Hematopoietic multipotent progenitor cell treated with erythropoietin and hydrocortisone succinate and interleukin-3 and kit ligand, for 4 days (in vitro differentiated cells): ENCODE measurements at regions not wholly inside any gene's neighbourhood (a gene's known extent, or its start where the extent isn't known, plus 50 kb on each side); places are given as distances from the start of the nearest gene placed in this dataset.

Source experiments
- DNase-seq: peaks from one replicate; pipeline ENCODE4 v3.0.0-alpha.2; 2015

DNA sequence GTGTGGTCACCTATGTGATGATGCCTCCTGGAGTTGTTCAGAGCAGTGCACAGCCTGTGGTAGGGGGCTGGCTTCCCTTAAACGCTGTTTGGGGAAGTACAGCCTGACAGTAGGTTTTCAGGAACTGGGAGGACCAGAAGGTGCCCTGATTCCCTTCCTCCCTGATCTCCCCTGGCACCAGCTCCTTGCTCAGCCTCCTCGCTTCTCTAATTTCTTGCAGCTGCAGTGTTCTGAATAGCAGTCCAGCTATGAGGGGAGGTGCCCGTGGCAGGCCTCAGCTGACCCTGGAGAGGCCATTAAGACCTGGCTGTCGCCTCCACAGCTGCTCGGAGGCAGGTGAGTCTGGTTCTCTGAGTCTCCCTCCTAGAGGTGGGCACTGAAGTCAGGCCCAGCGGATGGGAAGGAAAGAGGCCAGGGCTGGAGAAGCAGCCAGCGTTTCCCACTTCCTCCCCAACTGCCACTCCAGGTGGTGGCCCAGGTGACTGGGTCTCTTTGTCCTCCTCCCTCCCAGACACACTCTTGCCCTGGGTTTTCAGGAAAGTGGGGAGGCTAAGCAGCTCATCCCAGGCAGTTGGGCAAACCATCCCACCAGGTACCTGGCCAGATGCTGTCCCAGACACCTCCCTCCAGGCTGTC is 52.0 kb upstream of the RPL11 start:
- peak; percentile 17 for DNase-seq

DNA sequence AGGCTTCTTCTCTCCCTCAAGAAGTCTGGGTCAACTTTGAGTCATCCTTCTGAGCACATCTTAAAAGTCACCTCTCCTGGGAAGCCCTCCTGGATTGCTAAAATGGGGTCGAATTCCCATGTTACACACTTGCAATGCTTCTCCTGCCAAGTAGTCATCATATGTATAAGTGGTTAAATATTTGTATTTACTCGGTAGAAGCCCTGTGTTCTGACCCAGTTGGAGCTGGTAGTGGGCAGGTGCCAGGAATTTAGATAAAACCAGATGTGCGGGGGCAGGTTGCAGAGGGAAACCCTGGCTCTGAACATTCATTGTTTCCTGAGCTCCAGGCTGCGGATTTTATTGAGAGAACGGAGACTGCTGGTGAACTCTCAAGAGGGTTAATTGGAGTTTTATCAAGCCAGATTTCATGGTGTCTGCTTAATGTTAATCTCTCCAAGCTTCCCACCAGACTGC is 52.8 kb upstream of the RPL11 start:
- DNase-seq = no peak

DNA sequence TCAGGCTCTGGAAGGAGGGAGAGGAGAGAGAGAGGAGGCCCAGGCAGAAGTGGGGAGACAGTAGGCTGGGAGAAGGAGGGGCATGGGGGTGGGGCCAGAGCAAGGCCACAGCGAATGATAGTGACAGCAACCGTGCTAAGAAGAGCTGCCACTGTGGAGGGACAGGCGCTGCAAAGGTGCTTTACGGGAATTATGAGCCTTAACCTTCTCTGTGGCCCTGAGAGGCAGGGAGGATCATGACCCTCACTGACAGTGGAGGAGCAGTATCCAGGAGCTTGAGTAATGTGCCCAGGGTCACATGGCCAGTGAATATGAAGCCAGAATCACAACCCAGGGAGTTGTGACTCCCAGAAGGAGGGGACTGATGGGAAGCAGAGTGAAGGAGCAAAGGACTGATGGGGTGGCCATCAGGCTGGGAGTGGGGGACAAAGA is 53.4 kb upstream of the RPL11 start:
- no peak for DNase-seq

DNA sequence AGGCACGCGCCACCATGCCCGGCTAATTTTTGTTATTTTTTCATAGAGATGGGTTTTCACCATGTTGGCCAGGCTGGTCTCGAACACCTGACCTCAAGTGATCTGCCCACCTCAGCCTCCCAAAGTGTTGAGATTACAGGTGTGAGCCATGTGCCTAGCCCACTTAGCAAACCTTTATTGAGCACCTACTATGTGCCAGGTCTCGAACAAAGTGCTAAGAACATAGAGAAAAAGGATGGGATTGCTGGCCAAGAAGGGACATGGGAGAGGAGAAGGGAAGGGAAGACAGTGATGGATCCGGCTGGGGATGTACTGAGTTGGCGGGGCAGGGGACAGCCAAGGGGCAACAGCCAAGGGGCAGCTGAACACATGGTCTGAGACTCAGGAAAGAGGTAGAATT is 55.6 kb upstream of the RPL11 start:
- no peak for DNase-seq

DNA sequence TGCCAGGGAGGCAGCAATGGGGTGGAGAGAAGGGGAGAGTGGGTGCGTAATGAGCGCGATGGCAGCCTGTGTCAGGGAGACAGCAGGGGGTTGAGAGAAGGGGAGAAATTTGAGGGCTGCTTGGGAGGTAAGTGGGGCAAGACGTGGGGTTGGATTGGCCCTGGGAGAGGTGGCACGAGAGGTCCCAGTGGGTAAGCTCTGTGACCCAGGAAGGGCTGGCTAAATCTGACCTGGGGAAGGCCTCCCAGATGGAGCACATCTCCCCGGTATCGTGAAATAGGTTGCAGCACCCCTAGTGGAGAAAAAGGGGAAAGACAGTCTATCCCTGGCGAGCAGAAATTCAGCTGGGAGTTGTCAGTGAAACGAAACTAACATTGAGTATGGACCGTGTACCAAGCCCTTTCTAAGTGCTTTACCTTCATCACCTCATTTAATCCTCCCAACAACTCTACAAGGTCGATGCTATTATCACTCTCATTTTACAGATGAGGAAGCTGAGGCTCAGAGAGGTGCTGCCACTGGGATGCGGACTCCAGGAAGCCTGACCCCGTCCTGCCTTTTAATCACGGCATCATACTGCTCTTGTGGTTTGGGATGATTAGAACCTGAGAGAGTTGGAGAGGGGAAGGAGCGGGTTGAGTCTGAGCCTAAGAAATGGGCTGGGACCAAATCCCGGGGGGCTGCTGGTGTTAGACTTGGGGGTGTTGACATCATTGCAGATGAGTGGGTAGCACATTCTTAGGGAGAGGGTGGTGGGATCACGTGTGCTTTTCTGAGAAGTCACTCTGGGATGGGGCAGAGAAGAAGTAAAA is 56.6 kb upstream of the RPL11 start:
- peak; percentile 75 for DNase-seq

DNA sequence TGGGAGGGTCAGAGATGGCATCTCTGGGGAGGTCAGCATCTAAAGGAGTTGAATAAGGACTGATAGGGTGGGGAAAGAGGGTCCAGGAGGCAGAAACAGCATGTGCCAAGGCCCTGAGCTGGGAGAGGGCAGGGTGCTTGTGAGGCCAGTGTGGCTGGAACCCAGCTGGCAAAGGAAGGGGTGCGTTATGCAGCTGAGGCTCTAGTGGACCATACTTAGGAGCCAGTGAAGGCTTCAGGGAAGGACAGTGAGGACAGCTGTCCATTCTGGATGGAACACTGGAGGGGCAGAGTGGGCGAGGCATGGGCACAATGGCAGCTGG is 57.1 kb upstream of the RPL11 start:
- no peak for DNase-seq

DNA sequence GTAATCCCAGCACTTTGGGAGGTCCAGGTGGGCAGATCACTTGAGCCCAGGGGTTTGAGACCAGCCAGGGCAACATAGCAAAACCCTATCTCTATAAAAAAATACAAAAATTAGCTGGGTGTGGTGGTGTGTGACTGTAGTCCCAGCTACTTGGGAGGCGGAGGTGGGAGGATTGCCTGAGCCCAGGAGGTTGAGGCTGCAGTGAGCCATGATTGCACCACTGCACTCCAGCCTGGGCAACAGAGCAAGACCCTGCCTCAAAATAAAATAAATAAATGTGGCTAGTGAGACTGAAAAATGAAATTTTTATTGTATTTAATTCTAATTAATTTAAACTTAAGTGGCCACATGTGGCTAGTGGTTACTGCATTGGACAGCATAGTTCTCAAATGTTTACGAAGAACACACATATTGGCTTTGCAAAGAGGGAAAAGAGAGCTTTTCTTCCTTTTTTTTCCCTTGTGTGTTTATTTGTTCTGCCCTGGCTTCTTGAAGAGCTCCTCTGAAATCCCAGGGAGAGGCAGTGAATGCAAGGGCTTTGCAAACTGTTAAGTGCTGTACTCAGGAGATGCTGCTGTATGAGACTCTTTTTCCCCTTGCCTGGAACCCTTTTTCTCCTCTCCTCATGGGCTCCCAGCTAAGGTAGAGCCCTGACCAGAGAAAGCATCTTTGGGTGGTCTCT is 59.0 kb upstream of the RPL11 start:
- DNase-seq = no peak

DNA sequence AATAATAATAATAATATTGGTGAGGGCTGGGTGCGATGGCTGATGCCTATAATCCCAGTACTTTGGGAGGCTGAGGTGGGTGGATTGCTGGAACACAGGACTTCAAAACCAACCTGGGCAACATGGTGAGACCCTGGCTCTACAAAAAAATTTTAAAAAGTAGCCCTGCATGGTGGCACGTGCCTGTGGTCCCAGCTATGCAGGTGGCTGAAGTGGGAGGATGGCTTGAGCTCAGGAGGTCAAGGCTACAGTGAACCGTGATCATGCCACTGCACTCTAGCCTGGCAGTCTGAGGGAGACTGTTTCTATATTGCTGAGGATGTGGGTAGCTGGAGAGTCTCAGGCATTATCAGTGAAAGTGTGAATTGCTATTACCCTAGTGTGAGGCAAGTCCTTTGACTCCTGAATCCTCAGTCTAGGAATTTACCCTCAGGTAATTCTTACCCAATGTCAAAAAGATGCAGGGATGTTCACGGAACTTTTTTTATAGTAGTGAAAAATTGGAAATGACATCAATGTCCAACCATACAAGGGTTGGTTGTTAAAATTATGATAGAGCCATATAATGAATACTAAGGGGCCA is 61.8 kb upstream of the RPL11 start:
- no peak for DNase-seq

DNA sequence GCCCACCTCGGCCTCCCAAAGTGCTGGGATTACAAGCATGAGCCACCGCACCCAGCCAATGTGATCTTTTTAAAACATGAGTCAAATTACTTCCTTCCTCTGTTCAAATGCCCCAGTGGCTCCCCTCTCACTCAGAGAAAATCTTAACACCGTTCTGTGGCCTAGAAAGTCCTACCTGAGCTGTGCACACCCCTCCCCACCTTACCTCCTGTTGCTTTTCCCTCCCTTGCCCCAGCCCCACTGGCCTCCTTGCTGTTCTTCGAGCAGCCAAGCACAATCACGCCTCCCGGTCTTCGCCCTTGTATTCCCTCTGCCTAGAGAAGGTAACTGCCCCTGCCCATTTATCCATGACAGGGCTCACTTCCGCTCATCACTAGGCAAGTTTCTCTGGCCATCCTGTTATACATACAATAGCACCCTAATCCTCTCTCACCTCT is 62.6 kb upstream of the RPL11 start:
- DNase-seq = no peak

DNA sequence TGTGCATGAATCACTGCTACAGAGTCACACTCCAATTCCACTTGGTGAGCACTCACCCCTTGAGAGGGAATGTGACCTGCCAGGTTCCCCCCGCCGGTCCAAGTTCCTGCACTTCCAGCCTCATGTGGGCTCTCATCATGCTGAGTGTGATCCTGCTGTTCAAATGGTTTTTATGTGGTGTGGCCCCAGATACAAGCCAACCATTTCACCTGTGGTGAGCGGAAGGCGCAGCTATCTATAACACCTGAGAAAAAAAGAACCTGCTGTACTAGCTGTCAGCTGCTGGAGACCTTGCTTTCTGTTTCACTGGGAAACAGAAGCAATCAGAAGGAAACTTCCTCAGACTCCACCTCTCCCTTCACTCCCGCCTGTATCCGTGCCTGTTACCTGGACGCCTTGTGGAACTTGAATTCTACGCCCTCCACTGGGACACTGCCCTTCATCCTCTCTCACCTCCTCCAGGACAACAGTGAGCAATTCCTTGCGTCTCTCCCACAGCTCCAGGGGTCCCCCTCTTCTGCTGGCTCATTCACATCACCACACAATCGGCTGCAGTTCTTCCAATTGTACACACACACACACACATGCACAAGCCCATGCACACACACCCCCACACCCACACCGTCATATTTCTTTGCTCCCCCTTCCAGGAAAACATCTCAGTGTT is 64.4 kb upstream of the RPL11 start:
- no peak for DNase-seq

DNA sequence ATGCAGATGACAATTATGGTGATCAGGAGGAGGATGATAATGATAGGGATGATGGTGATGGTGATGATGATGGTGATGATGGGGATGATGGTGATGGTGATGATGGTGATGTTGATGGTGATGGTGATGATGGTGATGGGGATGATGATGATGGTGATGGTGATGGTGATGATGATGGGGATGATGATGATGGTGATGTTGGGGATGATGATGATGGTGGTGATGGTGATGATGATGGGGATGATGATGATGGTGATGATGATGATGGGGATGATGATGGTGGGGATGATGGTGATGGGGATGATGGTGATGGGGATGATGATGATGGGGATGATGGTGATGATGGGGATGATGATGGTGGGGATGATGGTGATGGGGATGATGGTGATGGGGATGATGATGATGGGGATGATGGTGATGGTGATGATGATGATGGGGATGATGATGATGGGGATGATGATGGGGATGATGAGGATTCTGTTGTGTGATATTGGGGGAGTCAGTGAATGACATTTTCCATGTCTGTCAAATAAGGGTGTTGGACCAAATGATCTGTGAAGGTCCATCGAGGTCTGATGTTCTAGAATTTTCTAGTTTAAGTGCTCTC is 65.6 kb upstream of the RPL11 start:
- DNase-seq = no peak

DNA sequence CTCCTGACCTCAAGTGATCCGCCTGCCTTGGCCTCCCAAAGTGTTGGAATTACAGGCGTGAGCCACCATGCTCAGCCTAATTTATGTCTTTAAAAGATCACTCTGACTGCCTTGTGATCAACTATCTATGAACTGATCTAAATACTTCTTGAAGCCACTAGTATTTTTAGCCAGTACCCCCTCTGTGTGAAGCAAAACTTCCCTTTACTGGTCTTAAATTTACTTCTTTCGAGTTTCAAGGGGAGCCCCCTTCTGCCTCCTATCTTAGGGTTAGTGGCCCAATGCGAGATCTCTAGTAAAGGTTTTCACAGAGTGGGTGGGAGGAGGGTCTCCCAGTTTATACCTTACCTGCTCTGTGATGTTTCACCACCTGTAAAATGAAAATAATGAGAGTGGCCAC is 66.1 kb upstream of the RPL11 start:
- no peak for DNase-seq

DNA sequence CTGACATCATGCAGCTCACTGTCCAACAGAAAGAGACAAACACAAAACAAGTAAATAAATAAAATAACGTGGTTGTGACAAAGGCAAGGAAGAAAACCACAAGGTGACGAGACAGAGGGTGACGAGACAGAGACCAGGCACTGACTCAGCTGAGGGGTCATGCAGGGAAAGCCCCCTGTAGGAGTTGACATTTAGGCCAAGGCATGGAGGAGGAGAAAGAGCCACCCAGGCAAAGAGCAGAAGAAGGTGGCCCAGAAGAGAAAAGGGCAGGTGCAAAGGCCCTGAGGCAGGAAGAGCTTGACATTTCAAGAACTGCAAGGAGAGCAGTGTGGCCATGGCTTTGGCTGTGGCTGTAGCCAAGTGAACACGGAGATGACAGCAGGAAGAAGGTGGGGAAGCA is 65.1 kb upstream of the ID3 start:
- no peak for DNase-seq

DNA sequence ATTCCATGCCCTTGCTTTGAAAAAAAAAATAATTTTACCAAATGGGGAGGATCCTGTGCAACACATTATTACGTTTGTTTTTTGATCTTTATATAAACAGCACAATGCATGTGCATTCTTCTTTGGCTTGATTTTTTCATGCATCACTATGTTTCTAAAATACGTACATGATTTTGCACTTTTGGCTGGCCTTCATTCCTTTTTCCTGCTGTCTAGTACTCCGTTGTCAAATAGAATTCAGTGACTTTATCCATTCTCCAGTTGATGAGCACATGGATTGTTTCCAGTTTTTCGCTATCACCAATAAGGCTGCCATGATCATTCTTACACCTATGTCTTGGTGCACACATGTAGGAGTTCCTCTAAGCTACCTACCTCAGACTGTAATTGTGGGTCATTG is 63.0 kb upstream of the ID3 start:
- no peak for DNase-seq

DNA sequence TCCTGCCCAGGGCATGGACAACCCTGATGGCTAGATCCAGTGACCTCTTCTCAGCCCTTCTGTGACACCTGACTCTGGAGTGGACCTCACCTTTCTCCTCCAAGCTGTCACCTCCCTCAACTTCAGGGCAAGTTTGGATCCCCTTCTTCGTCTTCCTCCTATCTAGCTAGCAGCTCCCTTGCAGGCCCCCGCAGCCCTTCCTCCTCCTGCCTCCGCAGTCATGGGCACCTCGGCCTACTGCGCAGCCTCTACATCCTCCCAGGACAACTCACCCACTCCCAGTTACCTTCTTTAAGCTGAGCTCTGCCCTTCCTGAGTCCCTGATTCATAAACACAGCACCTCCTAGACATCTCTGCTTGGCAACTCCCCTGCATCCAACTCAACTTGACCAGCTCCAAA is 61.3 kb upstream of the ID3 start:
- DNase-seq = no peak

DNA sequence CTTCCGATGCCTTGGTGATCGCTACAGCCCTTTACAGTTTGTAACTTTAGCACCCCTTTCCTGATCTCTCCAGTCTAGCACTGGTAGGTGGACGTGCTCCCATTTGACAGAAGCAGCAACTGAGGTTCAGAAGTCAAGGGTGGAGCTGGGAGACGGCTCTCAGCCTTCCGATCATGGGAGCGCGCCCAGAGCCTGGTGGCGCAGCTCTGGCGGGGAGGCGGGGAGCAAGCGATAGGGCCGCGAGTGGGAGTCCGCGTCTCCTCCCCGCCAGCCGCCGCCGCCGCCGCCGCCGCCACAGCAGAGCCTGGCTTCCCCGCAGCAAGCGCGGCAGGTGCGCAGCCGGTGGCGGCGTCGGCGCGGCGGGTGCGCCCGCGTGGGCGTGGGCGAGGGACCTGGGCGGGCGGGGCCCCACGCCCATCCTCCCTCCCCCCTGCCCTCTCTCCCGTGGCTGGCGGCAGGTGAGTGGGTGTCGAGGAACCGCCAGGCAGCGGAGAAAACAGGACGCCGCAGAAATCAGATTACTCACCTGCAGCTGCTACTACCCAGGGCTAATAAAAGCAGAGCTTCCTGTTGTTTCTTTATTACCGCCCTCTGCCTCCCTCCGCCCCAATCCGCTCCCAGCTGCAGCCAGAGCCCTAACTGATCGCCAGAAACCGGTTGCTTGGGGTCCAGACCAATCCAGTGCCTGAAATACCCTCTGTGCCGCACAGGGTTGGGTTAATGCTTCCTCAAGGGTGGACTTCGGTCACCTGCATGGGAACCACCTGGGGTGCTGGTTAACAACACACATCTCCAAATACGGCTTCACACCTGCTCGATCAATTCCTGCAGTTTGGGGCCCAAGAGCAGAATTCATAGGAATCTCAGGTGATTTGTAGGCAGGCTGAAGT is 60.2 kb upstream of the ID3 start:
- peak; percentile 18 for DNase-seq

DNA sequence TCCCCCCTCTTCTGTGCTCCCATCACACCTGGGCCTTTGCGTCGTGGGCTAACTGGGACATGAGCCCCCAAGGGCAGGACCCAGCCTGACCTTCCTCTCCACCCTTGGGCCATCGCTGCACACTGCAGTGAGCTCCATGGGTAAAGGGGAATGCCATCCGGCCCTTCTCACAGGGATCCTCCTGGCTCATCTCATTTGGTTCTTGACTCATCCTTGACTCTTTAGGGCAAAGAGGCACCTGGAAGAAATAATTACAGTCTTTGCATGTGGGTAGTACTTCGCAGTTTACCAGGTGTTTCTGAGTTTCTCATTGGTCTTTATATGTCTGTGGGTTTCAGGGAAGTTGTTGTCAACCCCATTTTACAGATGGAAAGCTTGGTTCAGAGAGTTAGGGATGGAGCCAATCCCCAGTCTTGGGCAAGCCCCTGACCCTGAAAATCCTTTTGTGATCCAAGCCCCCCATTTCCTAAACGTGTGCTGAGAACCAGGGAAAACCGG is 59.3 kb upstream of the ID3 start:
- DNase-seq = no peak

DNA sequence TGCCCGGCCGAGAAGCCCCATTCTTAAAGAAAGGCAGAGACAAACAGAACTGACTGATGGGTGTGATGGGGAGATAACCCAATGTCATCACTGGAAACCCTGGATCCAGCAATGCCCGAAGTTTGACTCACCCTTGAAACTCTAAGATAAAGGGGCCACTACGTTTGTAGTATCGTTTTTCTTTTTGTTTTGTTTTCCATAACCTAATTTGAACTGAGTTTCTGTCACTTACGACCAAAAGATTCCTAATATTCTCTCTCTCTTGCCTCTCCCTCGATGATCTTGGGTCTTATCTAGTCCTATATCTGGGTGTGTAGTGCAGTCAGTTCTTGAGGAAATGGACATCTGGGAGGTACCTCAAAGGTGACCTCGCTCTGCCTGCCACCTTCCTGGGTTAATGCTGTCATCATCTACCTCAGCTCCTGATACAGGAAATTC is 57.8 kb upstream of the ID3 start:
- no peak for DNase-seq

DNA sequence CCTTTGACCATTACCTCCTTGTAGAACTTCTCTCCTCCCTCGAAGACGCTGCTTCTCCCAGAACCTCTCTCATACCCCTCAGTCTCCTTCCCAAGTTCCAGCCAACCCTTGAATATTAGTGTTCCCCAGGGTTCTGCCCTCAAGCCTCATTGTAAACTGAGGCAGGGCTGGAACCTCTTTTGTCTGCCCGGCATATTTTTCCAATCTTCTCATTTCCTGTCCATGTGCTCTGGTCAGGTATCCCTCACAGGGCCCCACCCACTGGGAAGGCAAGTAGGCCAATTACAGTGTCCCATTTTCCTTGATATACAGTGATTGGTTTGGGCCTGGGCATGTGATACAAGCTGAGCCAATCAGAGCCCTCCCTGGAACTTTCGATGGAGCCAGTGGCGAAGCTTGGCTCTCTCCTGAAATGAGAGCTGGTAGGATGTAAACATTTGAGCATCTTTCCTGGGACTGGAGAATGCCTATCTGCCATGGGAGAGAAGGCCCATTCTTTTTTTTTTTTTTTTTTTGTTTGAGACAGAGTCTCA is 57.1 kb upstream of the ID3 start:
- no peak for DNase-seq

DNA sequence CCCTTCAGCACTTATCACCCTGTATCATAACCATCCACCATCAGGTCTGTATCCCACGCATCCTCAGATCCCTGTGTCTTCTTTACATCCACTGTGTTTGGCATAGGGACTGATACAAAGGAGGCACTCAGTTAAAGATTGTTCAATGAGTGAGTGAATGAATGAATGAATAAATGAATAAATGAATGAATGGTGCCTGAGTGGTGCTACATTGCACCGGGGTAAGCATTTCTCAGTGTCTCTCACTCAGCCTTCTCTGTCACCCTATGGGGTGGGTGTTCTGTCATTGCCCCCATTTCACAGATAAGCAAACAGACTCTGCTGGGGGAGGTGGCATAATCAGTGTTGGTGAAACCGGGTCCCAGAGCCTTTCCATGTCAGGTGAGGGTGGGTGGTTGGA is 56.6 kb upstream of the ID3 start:
- DNase-seq = no peak

DNA sequence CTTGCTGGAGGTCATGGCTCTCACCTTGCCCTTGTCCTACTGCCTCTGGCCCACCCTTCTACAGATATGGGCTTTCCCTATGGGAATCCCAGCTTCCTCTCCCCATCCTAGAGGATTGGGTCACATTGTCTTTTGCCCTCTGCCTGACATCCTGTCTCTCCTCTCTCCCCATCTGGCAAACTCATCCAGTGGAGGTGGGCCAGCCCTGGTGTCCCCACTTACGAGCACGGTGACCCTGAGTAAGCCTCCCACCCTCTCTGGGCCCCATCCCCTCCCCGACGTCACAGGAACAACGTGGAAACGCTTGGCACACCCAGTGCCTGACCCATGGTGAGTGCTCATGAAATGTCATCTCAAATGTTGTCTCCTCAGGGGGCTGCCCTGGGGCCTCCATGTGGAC is 56.1 kb upstream of the ID3 start:
- no peak for DNase-seq
